Bone marrow (tissue), 2 donors: ENCODE measurements at regions not wholly inside any gene's neighbourhood (a gene's known extent, or its start where the extent isn't known, plus 50 kb on each side); places are given as distances from the start of the nearest gene placed in this dataset.

ENCODE experiments used
- DNase-seq, 2 donors: peaks; one replicate each; lab custom pipeline; 2025; lab: John Stamatoyannopoulos, UW

- DNase-seq: no peak
Observed at GRCh38 chr2:83784947-83785346, 674.1 kb downstream of the SUCLG1 start.

- DNase-seq: no peak
Observed at GRCh38 chr2:83784315-83784714, 674.8 kb downstream of the SUCLG1 start.

GRCh38 chr2:83782122-83782521 is 677.0 kb downstream of the SUCLG1 start:
- no peak for DNase-seq

DNA sequence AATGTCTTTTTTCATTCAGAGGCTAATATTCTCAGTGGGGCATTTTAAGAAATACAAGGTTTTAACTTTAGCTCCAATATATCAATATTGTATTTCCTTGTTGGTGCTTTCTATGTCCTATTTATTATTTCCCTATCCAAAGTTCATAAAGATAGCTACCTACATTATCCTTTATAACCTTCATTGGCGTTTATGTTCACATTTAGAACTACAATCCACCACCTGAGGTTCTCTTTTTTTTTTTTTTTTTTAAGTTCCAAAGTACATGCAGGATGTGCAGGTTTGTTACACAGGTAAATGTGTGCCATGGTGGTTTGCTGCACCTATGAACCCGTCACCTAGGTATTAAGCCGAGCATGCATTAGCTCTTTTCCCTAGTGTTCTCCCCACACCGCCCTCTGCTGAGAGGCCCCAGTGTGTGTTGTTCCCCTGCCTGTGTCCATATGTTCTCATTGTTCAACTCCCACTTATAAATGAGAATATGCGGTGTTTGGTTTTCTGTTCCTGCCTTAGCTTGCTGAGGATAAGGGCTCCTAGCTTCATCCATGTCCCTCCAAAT is 694.6 kb downstream of the SUCLG1 start:
- DNase-seq: no peak

- DNase-seq: no peak
Observed at GRCh38 chr2:83757329-83757728, 701.8 kb downstream of the SUCLG1 start.

- no peak for DNase-seq
Observed at GRCh38 chr2:83756219-83756618, 702.9 kb downstream of the SUCLG1 start.

GRCh38 chr2:83747141-83747540 is 711.9 kb downstream of the SUCLG1 start:
- no peak for DNase-seq

DNA sequence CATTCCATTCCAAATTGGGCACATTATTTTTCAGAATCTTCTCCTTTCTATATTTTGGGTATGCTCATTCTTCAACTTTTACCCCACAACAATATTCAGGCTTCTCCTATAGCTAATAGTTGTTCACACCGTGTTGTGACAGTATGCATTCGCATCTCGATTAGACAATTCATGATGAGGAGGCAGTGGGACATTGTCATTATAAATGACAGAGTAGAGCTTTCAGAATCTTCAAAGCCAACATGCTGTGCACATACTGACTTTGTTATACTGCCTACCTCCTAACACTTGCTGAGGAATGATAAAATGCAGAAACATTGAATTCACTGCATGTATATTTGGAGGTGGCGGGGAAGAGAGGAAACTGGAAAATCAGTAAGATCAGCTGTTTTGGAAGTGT is 714.2 kb downstream of the SUCLG1 start:
- no peak for DNase-seq

- no peak for DNase-seq
Observed at GRCh38 chr2:83742117-83742782, 716.8 kb downstream of the SUCLG1 start.

DNA sequence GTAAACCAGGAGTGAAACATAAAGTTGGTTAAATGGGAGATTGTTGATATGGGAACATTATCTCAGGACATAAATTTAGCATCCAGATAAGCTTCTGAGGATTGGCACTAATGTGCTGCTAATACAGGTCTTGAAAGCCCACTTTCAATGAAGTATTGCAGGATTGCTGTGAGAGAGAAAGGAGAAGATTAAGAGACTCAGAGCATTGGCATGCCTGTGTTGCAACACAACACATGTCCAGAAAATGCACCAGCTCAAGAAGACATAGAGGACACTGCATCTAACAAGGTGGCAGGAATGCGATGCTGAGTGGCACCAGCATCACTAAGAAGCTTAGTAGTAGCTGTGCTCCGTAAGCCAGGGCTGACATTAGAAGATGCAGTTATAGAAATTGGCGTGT is 728.9 kb downstream of the SUCLG1 start:
- DNase-seq: no peak

GRCh38 chr2:83725735-83726134 is 733.3 kb downstream of the SUCLG1 start:
- no peak for DNase-seq

DNA sequence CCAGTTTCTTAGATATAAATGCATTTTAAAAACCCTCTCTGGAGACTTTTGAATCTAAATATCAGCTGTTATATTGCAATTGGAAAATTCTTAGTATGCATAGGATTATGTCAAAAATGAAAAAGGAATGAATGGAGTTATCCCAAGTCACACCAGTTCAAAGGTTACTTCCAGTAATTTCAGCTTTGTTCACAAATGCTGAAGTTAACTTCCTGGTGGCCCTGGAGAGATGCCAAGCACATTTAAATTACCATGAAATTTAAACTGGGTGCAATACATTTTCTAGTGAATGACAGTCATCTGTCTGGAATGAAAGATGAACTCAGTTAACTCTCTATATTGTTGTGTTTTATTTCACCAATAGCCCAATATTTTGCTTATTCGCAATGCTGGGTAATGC is 753.9 kb downstream of the SUCLG1 start:
- DNase-seq: no peak

- DNase-seq: no peak
Observed at GRCh38 chr2:83703598-83703997, 755.5 kb downstream of the SUCLG1 start.

DNA sequence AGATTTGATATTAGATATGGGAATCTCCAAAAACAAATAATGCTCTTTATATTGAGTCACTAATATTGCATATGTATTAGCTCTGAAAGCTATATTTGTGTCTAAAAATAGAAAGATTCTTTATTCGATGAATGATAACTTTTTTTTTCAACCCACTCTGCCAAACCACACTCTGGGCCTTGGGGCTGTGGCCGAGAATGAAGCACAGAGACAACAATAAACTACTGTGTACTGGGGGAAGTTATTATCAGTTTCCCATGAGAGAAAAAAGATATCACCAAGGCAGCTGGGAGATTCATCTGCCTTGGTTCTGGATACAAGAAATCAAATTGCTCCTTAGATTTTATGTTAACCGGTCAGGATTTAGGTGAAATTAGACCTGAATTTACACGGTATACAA is 762.2 kb downstream of the SUCLG1 start:
- DNase-seq: no peak

DNA sequence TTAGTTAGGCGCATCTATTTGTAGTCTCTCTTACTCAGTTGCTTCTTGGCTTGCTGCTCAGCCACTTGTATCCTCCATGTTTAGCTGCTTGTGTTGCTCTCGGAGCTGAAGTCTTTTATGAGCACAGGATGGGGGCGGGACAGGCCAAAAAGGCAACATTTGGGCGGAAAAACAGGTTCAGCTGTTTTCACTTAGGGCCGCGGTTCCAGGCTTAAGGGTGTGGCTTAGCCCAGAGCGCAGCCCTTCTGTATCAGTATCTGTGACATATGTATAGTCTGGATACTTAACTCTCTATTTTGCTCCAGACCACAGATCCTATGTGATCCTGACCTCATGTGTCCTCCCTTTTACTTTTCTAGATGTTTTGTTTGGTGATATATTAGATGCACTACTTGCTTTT is 763.5 kb downstream of the SUCLG1 start:
- no peak for DNase-seq

- DNase-seq: no peak
Observed at GRCh38 chr2:83695037-83695436, 764.0 kb downstream of the SUCLG1 start.

- no peak for DNase-seq
Observed at GRCh38 chr2:83689402-83689801, 769.7 kb downstream of the SUCLG1 start.

DNA sequence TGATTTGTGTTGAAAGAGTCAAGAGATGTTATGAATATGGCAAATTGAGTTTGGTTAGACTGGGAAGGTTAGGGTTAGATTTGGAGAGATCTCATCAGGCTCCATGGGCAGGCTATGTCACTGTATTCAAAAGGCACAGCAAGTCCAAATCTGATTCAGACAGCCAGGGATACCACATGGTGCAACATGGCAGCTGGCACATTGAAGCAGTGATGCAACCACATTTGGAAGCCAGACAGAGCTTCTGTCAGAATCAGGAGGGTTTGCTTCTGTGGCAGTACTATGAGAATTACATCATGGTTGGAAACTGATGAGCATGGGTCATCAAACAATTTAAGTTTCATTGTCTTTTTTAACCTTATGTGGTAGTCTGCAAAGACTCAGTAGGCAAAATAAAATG is 772.2 kb downstream of the SUCLG1 start:
- DNase-seq: no peak

DNA sequence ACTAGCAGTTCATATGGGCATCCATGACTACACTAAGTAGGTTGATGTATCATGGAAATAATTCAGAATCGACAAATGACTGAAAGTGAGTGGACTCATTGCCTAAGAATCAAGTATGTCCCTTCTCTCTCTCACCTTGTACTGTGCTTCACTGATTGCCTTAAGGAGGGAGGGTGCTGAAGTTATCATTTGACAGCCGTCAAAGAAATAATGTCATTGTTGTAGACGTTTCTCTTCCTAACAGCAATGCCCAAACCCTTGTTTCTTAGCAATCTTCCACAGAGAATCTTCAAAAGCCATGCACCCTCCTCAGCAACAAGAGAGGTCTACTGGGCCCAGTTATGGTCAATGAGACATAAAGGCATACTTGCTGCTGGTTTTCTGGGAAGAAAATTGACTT is 785.0 kb downstream of the SUCLG1 start:
- DNase-seq: no peak

- DNase-seq: no peak
Observed at GRCh38 chr2:83665894-83666293, 793.2 kb downstream of the SUCLG1 start.

DNA sequence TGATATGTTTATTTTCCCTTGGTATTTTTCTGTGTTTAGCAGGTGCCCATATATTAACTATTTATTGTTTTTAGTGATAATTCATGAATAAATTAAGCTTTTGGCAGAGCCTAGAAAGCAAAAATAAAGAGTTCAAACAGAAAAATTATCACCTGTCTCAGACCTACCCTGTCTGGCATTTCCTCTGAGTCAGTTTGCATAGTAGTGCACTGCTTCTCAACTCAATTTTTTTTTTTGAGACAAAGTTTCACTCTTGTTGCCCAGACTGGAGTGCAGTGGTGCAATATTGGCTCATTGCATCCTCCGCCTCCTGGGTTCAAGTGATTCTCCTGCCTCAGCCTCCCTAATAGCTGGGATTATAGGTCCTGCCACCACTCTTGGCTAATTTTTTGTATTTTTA is 793.9 kb downstream of the SUCLG1 start:
- no peak for DNase-seq

DNA sequence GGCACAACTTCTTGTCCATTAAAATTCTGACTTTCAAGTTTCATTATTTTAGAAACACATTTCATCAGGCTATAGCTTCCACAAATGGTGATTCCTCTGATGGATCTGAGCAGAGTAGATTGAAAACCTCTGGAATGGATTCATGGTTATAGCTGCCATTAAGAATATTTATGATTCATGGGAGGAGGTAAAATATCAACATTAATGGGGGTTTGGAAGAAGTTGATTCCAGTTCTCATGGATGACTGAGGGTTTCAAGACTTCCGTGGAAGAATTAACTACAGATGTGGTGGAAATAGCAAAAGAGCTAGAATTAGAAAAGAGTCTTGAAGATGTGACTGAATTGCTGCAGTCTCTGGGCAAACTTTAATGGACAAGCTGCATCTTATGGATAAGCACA is 797.4 kb downstream of the SUCLG1 start:
- DNase-seq: no peak

GRCh38 chr2:83654091-83654611 is 804.9 kb downstream of the SUCLG1 start:
- DNase-seq: no peak

DNA sequence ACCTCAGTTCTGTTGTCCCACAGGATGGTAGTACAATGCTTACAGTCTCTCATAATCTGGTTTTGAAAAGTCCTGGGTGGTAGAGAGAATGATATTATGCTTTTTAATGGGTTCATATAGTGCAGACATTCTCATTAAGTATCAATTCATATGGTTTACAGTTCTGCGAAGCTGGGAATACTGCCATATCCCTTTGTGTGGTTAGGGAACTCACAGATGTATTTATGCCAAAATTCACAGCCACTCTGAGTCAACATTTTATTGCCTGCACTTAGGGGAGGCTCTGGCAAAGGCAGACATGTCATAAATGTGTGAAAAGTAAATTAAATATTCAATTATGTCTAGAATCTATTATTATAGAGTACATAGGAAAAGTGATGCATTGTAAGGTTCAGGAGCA is 808.2 kb downstream of the SUCLG1 start:
- no peak for DNase-seq
